22Rv1 (cell line): ENCODE measurements at regions not wholly inside any gene's neighbourhood (a gene's known extent, or its start where the extent isn't known, plus 50 kb on each side); places are given as distances from the start of the nearest gene placed in this dataset.

Source experiments
- CTCF ChIP-seq: fragments of 450-650 bp; IDR thresholded peaks from 2 replicates; pipeline ENCODE4 v1.5.1; 2017; ENCODE audit warnings: mild to moderate bottlenecking
- ZFX ChIP-seq: fragments of 450-650 bp; IDR thresholded peaks from 2 replicates; pipeline ENCODE4 v1.6.1; 2017; ENCODE audit warnings: antibody characterized with exemption, borderline replicate concordance

- TF ChIP-seq CTCF (no peak), ZFX (no peak)
Measured at GRCh38 chr1:234853906-234854644, 244.1 kb upstream of the IRF2BP2 start.
